Peyer's patch (tissue), 4 donors: ENCODE measurements at regions not wholly inside any gene's neighbourhood (a gene's known extent, or its start where the extent isn't known, plus 50 kb on each side); places are given as distances from the start of the nearest gene placed in this dataset.

ENCODE experiments used
- CTCF ChIP-seq, 6 experiments: fragments of 450-650 bp in 4 of 6; fragments of 200-600 bp in 2 of 6; sonication (generic) in 1 of 6; IDR thresholded peaks; one replicate each; pipeline ENCODE4 v1.5.1; 2017 to 2019; ENCODE audit warnings: antibody characterized with exemption in 6 of 6, mild to moderate bottlenecking in 3 of 6, moderate library complexity in 1 of 6
- POLR2A ChIP-seq, 2 donors: fragments of 450-650 bp; IDR thresholded peaks; one replicate each; pipeline ENCODE4 v1.5.1; 2017; ENCODE audit warnings: antibody characterized with exemption in 2 of 2, mild to moderate bottlenecking in 2 of 2, moderate library complexity in 2 of 2

GRCh38 chr6:47944846-47945245 lies 163.0 kb downstream of the OPN5 start:
- no peak for TF ChIP-seq CTCF (IDR thresholded peaks at IDR 0.05)
- no peak for TF ChIP-seq POLR2A (IDR thresholded peaks at IDR 0.05)
